ENCODE measurements at regions not wholly inside any gene's neighbourhood (a gene's known extent, or its start where the extent isn't known, plus 50 kb on each side); places are given as distances from the start of the nearest gene placed in this dataset.
"Not testable (repeated sequence)": the region's sequence is repeated elsewhere in the genome, so short reads cannot be mapped to it uniquely, and the experiment has no call there.

- H3K4me3 ChIP-seq: no peak overlapping the region
- H3K27me3 ChIP-seq (replicated peaks; ENCODE audit: insufficient read depth): no peaks in the 10 kb centered on the region
- 37% methylated on average over 5 of the region's 5 CpGs for WGBS
- H3K27ac ChIP-seq: no peak overlapping the region
- TF ChIP-seq POLR2AphosphoS5 (IDR thresholded peaks at IDR 0.05) (no peak), POLR2A (IDR thresholded peaks at IDR 0.05) (no peak), CTCF (IDR thresholded peaks at IDR 0.05) (no peak)
- H3K4me1 ChIP-seq (replicated peaks): no peaks in the 10 kb centered on the region
- DNase-seq (ENCODE audit: low spot score): no peak
- no peaks in the 10 kb centered on the region for H3K9me3 ChIP-seq
- no peaks in the 10 kb centered on the region for H3K36me3 ChIP-seq
- intact Hi-C loops (cut with DNase I): no loop called here
These were observed 562.7 kb downstream of the GBE1 start for GRCh38 chr3:81198756-81199155.

GRCh38 chr3:81198216-81198615 is 563.2 kb downstream of the GBE1 start:
- no peaks in the 10 kb centered on the region for H3K4me1 ChIP-seq (replicated peaks)
- no peaks in the 10 kb centered on the region for H3K36me3 ChIP-seq
- no peak for DNase-seq (ENCODE audit: low spot score)
- H3K9me3 ChIP-seq: no peaks in the 10 kb centered on the region
- no peak overlapping the region for H3K4me3 ChIP-seq
- no peak for TF ChIP-seq POLR2A (IDR thresholded peaks at IDR 0.05)
- no peak for TF ChIP-seq POLR2AphosphoS5 (IDR thresholded peaks at IDR 0.05)
- no peak overlapping the region for H3K27ac ChIP-seq
- WGBS: 83% methylated on average over 3 of the region's 3 CpGs
- intact Hi-C loops (cut with DNase I): no loop called here
- H3K27me3 ChIP-seq (replicated peaks; ENCODE audit: insufficient read depth): no peaks in the 10 kb centered on the region

GRCh38 chr3:81197386-81197785 is 564.1 kb downstream of the GBE1 start:
- intact Hi-C loops (cut with DNase I): no loop called here
- no peak overlapping the region for H3K4me3 ChIP-seq
- no peaks in the 10 kb centered on the region for H3K36me3 ChIP-seq
- TF ChIP-seq CTCF (IDR thresholded peaks at IDR 0.05): no peak
- no peak for TF ChIP-seq POLR2AphosphoS5 (IDR thresholded peaks at IDR 0.05)
- TF ChIP-seq POLR2A (IDR thresholded peaks at IDR 0.05): no peak
- no peak overlapping the region for H3K27ac ChIP-seq
- no peaks in the 10 kb centered on the region for H3K9me3 ChIP-seq
- H3K4me1 ChIP-seq (replicated peaks): no peaks in the 10 kb centered on the region
- no peaks in the 10 kb centered on the region for H3K27me3 ChIP-seq (replicated peaks; ENCODE audit: insufficient read depth)
- WGBS: 88% methylated on average over 3 of the region's 3 CpGs
- DNase-seq (ENCODE audit: low spot score): no peak

GRCh38 chr3:81195478-81195877 is 566.0 kb downstream of the GBE1 start:
- H3K4me3 ChIP-seq: no peak overlapping the region
- H3K27me3 ChIP-seq (replicated peaks; ENCODE audit: insufficient read depth): no peaks in the 10 kb centered on the region
- intact Hi-C loops (cut with DNase I): no loop called here
- no peaks in the 10 kb centered on the region for H3K9me3 ChIP-seq
- no peak overlapping the region for H3K27ac ChIP-seq
- WGBS: 90% methylated on average over 1 of the region's 1 CpG
- H3K36me3 ChIP-seq: no peaks in the 10 kb centered on the region
- no peak for DNase-seq (ENCODE audit: low spot score)
- no peaks in the 10 kb centered on the region for H3K4me1 ChIP-seq (replicated peaks)
- TF ChIP-seq POLR2A (IDR thresholded peaks at IDR 0.05): no peak
- TF ChIP-seq CTCF (IDR thresholded peaks at IDR 0.05): no peak
- TF ChIP-seq POLR2AphosphoS5 (IDR thresholded peaks at IDR 0.05): no peak

GRCh38 chr3:81186412-81186811 is 575.0 kb downstream of the GBE1 start:
- intact Hi-C loops (cut with DNase I): no loop called here
- no peaks in the 10 kb centered on the region for H3K9me3 ChIP-seq

GRCh38 chr3:81182086-81182875 is 579.2 kb downstream of the GBE1 start:
- H3K4me3 ChIP-seq; intact Hi-C loops (cut with DNase I); H3K4me1 ChIP-seq (replicated peaks); H3K27me3 ChIP-seq (replicated peaks; ENCODE audit: insufficient read depth); H3K9me3 ChIP-seq; H3K27ac ChIP-seq; H3K36me3 ChIP-seq; DNase-seq (ENCODE audit: low spot score): not testable (repeated sequence)
- WGBS: 92% methylated on average over 12 of the region's 12 CpGs

More at GRCh38 chr3:81186412-81186811, 575.0 kb downstream of the GBE1 start:
- no peaks in the 10 kb centered on the region for H3K4me1 ChIP-seq (replicated peaks)
- no peak for DNase-seq (ENCODE audit: low spot score)
- no peaks in the 10 kb centered on the region for H3K36me3 ChIP-seq
- TF ChIP-seq POLR2A (IDR thresholded peaks at IDR 0.05) (no peak), CTCF (IDR thresholded peaks at IDR 0.05) (no peak), POLR2AphosphoS5 (IDR thresholded peaks at IDR 0.05) (no peak)
- no peaks in the 10 kb centered on the region for H3K27me3 ChIP-seq (replicated peaks; ENCODE audit: insufficient read depth)
- H3K4me3 ChIP-seq: no peak overlapping the region
- H3K27ac ChIP-seq: no peak overlapping the region

Data from prostate gland (tissue), 2 donors.